ENCODE measurements at regions not wholly inside any gene's neighbourhood (a gene's known extent, or its start where the extent isn't known, plus 50 kb on each side); places are given as distances from the start of the nearest gene placed in this dataset.

DNA sequence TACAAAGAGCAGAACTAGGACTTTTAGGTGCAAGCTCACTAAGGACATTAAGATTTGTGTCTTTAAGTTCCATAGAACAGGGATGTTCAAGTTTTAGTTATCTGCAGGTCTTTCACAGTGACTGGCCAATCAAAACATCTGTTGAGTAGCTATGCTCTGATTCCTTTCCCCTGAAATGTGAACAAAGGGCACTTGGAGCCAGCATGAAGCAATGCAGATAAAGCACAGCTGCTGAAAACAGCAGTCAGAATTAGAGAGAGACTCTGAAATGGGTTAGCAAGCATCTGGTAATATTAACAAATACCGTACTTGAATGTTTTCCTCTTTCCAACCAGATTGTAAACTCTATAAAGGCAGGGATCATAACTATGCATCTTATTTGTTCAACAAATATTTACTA lies 276.9 kb downstream of the RAB28 start:
- TF ChIP-seq CTCF (IDR thresholded peaks at IDR 0.05), result no peak
- peak in 3 of 8 donors; percentile 40 to 73 (median 65) for ATAC-seq
- DNase-seq, result no peak
- WGBS, 2 donors, result 67 to 72% methylated on average over 1 of the region's 1 CpG
- H3K27me3 ChIP-seq, result no peaks in the 10 kb centered on the region
- peaks cover 0 to 3% (median 0%) of the 10 kb centered on the region in 9 donors for H3K4me1 ChIP-seq
- intact Hi-C loops (cut with DNase I), result no loop called here
- no peaks in the 10 kb centered on the region for H3K9me3 ChIP-seq
- no peak overlapping the region for H3K27ac ChIP-seq
- H3K4me3 ChIP-seq, result no peak overlapping the region
- no peaks in the 10 kb centered on the region for H3K36me3 ChIP-seq

- ATAC-seq (peak in 1 of 8 donors; percentile 51), DNase-seq (no peak)
- intact Hi-C loops (cut with DNase I), result no loop called here
- H3K27ac ChIP-seq, result no peak overlapping the region
- H3K4me3 ChIP-seq, result no peak overlapping the region
- H3K4me1 ChIP-seq, result no peaks in the 10 kb centered on the region
- H3K9me3 ChIP-seq, result no peaks in the 10 kb centered on the region
- TF ChIP-seq CTCF (IDR thresholded peaks at IDR 0.05), result no peak
- H3K27me3 ChIP-seq, result no peaks in the 10 kb centered on the region
- H3K36me3 ChIP-seq, result no peaks in the 10 kb centered on the region
- WGBS, 2 donors, result 80% methylated on average over 1 of the region's 1 CpG
These were observed 281.0 kb downstream of the RAB28 start for GRCh38 chr4:13203101-13203500.

DNA sequence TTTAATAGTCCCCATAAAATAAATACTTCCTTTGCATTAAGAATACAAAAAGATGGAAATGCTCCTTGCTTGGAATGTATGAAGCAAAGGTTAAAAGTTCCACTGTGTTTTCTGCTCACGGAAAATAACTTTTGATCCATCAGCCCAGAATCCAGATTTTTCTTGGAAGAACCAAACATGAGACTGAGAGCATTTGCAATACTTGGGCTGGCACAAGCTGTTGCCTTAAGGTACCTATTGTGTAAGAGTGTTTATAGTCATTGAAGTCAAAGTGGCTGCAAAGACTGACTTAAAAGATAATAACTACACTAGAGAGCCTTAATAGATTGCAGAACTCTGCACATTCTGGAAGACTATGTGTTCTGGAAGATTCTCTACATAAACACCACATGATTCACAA lies 281.4 kb downstream of the RAB28 start:
- no peak overlapping the region for H3K4me3 ChIP-seq
- 82 to 88% methylated on average over 1 of the region's 1 CpG for WGBS, 2 donors
- no peak for TF ChIP-seq CTCF (IDR thresholded peaks at IDR 0.05)
- ATAC-seq, result peak in 1 of 8 donors; percentile 33
- no peaks in the 10 kb centered on the region for H3K36me3 ChIP-seq
- no peaks in the 10 kb centered on the region for H3K27me3 ChIP-seq
- intact Hi-C loops (cut with DNase I), result no loop called here
- no peaks in the 10 kb centered on the region for H3K4me1 ChIP-seq
- DNase-seq, result no peak
- no peak overlapping the region for H3K27ac ChIP-seq
- no peaks in the 10 kb centered on the region for H3K9me3 ChIP-seq

- no peaks in the 10 kb centered on the region for H3K36me3 ChIP-seq
- H3K4me3 ChIP-seq, result no peak overlapping the region
- WGBS, 2 donors, result 87 to 98% methylated on average over 3 of the region's 3 CpGs
- H3K27me3 ChIP-seq, result no peaks in the 10 kb centered on the region
- no peaks in the 10 kb centered on the region for H3K9me3 ChIP-seq
- TF ChIP-seq CTCF (IDR thresholded peaks at IDR 0.05), result no peak
- no peak overlapping the region for H3K27ac ChIP-seq
- intact Hi-C loops (cut with DNase I), result no loop called here
- no peak for DNase-seq
- peaks cover 0 to 10% (median 0%) of the 10 kb centered on the region in 9 donors for H3K4me1 ChIP-seq
- no peak for ATAC-seq
These were observed 282.9 kb downstream of the RAB28 start for GRCh38 chr4:13201241-13201640.
